ENCODE measurements at regions not wholly inside any gene's neighbourhood (a gene's known extent, or its start where the extent isn't known, plus 50 kb on each side); places are given as distances from the start of the nearest gene placed in this dataset.
"Not testable (repeated sequence)": the region's sequence is repeated elsewhere in the genome, so short reads cannot be mapped to it uniquely, and the experiment has no call there.

- not testable (repeated sequence) for TF ChIP-seq CTCF (IDR thresholded peaks at IDR 0.05; ENCODE audit: low read depth, low read length, poor library complexity, severe bottlenecking); EZH2phosphoT487 (IDR thresholded peaks at IDR 0.05; ENCODE audit: borderline replicate concordance, low read length)
Observed at GRCh38 chr1:83150479-83150878, 848.5 kb downstream of the TTLL7 start.
